ENCODE measurements at regions not wholly inside any gene's neighbourhood (a gene's known extent, or its start where the extent isn't known, plus 50 kb on each side); places are given as distances from the start of the nearest gene placed in this dataset.
"Not testable (repeated sequence)": the region's sequence is repeated elsewhere in the genome, so short reads cannot be mapped to it uniquely, and the experiment has no call there.

DNA sequence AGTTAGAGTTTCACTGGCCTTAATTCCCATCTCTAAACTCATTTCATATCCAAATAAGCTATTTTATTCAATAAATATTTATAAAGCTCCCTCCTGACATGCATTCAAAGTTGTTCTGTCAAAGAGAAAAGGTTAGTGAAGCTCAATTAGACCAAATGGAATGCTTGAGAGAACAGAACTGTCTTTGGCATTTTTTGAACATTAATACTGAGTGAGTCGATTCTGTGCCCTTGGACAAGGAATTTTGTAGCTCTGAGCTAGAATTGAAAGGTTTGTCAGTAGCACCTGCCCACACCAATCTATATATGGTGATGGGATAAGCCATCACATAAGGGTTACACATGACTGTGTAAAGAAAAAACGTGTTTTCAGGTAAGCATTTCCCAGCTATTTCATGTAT, 631.2 kb upstream of the CCNG1 start:
- TF ChIP-seq POLR2A (IDR thresholded peaks at IDR 0.05) (no peak), EP300 (IDR thresholded peaks at IDR 0.05) (no peak), CTCF (IDR thresholded peaks at IDR 0.05) (no peak)
- Histone ChIP-seq H3K27ac (no peak overlapping the region), H3K36me3 (no peaks in the 10 kb centered on the region), H3K4me3 (no peak overlapping the region), H3K9me3 (no peaks in the 10 kb centered on the region), H3K4me1 (ENCODE audit: insufficient read depth) (no peaks in the 10 kb centered on the region), H3K27me3 (no peaks in the 10 kb centered on the region)
- intact Hi-C loops (cut with DNase I): no loop called here
- WGBS, 3 donors: 37 to 55% (median 54%) methylated on average over 2 of the region's 2 CpGs
- no peak for DNase-seq

DNA sequence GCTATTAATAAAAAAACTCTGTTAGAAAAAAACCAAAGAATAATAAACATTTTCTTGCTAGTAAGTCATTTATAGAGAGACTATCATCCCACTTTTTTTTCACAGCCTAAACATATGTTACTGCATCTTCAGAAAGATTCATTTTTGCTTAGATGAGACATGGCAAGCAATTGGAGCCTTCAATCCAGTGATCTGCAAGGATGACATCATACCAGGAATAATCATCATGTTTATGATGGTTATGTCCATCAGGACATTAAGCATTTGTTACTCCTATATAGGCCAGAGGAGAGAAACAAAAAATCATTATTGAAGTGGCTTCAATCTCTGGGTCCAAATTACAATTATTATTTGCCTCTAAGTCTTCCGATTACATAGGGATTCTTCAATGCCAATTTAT, 626.3 kb upstream of the CCNG1 start:
- 73 to 83% (median 83%) methylated on average over 1 of the region's 1 CpG for WGBS, 3 donors
- H3K27me3 ChIP-seq: no peaks in the 10 kb centered on the region
- DNase-seq: no peak
- TF ChIP-seq EP300 (IDR thresholded peaks at IDR 0.05) (no peak), POLR2A (IDR thresholded peaks at IDR 0.05) (no peak), CTCF (IDR thresholded peaks at IDR 0.05) (no peak)
- H3K9me3 ChIP-seq: no peaks in the 10 kb centered on the region
- no peaks in the 10 kb centered on the region for H3K36me3 ChIP-seq
- H3K4me3 ChIP-seq: no peak overlapping the region
- no peaks in the 10 kb centered on the region for H3K4me1 ChIP-seq (ENCODE audit: insufficient read depth)
- H3K27ac ChIP-seq: no peak overlapping the region
- intact Hi-C loops (cut with DNase I): no loop called here

DNA sequence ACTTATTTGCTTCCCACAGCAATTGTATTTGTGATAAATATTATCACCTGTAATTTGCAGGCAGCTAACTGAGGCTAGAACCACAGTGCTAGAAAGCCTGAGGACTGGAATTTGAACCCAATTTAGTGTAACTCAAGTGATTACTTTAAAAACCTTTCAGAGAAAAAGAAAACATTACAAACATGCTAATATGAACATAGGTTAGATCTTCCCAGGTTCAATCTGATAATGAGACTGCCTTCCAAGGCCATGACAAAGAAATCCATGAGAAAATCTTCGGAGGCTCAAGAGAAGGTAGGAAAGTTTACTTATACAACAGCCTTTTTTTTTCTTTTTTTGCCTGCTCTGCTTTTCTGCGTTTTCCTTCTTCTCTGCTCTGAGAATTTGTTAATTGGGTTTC, 620.6 kb upstream of the CCNG1 start:
- TF ChIP-seq EP300 (IDR thresholded peaks at IDR 0.05) (no peak), POLR2A (IDR thresholded peaks at IDR 0.05) (no peak), CTCF (IDR thresholded peaks at IDR 0.05) (no peak)
- H3K27ac ChIP-seq: no peak overlapping the region
- H3K27me3 ChIP-seq: no peaks in the 10 kb centered on the region
- no peak for DNase-seq
- H3K4me3 ChIP-seq: no peak overlapping the region
- no peaks in the 10 kb centered on the region for H3K4me1 ChIP-seq (ENCODE audit: insufficient read depth)
- intact Hi-C loops (cut with DNase I): no loop called here
- H3K36me3 ChIP-seq: no peaks in the 10 kb centered on the region
- H3K9me3 ChIP-seq: no peaks in the 10 kb centered on the region
- WGBS, 3 donors: 87 to 90% (median 88%) methylated on average over 2 of the region's 2 CpGs

DNA sequence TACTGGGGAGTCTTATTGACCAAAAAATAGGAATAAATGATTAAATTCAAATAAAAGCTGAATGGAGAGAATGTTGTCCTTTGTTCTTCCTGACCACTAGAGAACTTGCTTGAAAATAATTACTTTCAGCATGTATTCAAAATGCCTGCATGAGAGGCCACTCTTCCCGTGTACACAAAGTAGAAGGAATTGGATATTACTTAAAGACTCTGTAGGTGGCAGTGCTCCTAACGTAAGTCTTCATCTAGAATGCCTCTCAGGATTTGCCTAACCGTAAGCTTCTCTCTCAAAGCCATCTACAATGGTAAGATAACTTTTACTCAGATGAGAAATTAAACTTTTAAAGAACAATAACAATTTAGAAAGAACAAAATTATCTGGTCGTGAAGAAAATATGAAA, 620.0 kb upstream of the CCNG1 start:
- H3K27me3 ChIP-seq: no peaks in the 10 kb centered on the region
- TF ChIP-seq EP300 (IDR thresholded peaks at IDR 0.05): no peak
- no peak for TF ChIP-seq CTCF (IDR thresholded peaks at IDR 0.05)
- no peak for TF ChIP-seq POLR2A (IDR thresholded peaks at IDR 0.05)
- no peaks in the 10 kb centered on the region for H3K9me3 ChIP-seq
- H3K4me3 ChIP-seq: no peak overlapping the region
- H3K4me1 ChIP-seq (ENCODE audit: insufficient read depth): no peaks in the 10 kb centered on the region
- no peaks in the 10 kb centered on the region for H3K36me3 ChIP-seq
- WGBS, 3 donors: 66 to 73% (median 69%) methylated on average over 4 of the region's 4 CpGs
- no peak for DNase-seq
- H3K27ac ChIP-seq: no peak overlapping the region
- intact Hi-C loops (cut with DNase I): no loop called here

DNA sequence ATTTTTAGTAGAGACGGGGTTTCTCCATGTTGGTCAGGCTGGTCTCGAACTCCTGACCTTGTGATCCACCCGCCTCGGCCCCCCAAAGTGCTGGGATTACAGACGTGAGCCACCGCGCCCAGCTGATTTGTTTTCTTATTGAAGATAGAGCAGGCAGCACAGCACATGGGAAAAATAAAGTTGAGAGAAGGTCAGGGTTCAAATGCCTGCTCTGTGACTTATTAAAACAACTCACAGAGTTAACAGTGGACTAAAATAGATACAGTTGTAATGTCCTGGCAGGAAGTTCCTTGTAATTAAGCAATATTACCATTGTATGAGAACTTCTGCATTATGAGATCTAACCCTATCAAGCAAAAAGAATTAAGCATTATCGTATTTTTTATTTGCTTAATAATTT, 615.7 kb upstream of the CCNG1 start:
- H3K27me3 ChIP-seq; H3K9me3 ChIP-seq; intact Hi-C loops (cut with DNase I); H3K36me3 ChIP-seq; H3K27ac ChIP-seq; H3K4me3 ChIP-seq; H3K4me1 ChIP-seq (ENCODE audit: insufficient read depth); DNase-seq: not testable (repeated sequence)
- WGBS, 3 donors: 51 to 72% (median 57%) methylated on average over 8 of the region's 8 CpGs

Data from ovary (tissue), 7 donors.